HCT116 (cell line): ENCODE measurements at regions not wholly inside any gene's neighbourhood (a gene's known extent, or its start where the extent isn't known, plus 50 kb on each side); places are given as distances from the start of the nearest gene placed in this dataset.

ENCODE experiments used
- ATAC-seq: fragments of 200-7000 bp; cut with Tn5 transposase; 2 replicates; pipeline ENCODE4 v1.9.1; 2020; ENCODE audit warnings: mild to moderate bottlenecking, moderate library complexity
- BruUV-seq: library from RNA; stranded (reverse); fragments of 400-500 nt; replicated peaks from 2 replicates; lab custom pipeline; 2021; lab: Mats Ljungman, UMichigan
- CTCF ChIA-PET: fragments of 300-600 bp; sonication (Branson Sonifier 250); formaldehyde crosslinking; loops from one replicate; lab custom pipeline; 2021; ENCODE audit warnings: antibody characterized with exemption; lab: Charles Lee
- POLR2A ChIA-PET: fragments of 300-600, 350-600 bp; sonication (Branson Sonifier 250); formaldehyde crosslinking; loops from one replicate; lab custom pipeline; 2021; ENCODE audit warnings: antibody characterized with exemption; lab: Charles Lee
- RAD21 ChIA-PET, 2 experiments: fragments of 300-600 bp; sonication (Branson Sonifier 250); formaldehyde crosslinking; loops; one replicate each; lab custom pipeline; 2023; ENCODE audit warnings: low total read pairs in 2 of 2; ENCODE audit not compliant: uncharacterized antibody in 2 of 2, unreplicated experiment in 2 of 2, low non-redundant PET in 1 of 2; lab: Charles Lee
- DNase-seq: peaks from one replicate; pipeline ENCODE4 v3.0.0-alpha.2; 2010; ENCODE audit warnings: low read depth, low spot score
- H2AFZ ChIP-seq: fragments of 200-600 bp; shearing (Covaris generic), sonication (generic); 2 replicates; pipeline ENCODE4 v1.6.1; 2017; ENCODE audit warnings: low read depth, mixed run types, mixed read lengths, antibody characterized with exemption, low read length; ENCODE audit not compliant: poor library complexity, severe bottlenecking
- H3K27ac ChIP-seq: 2 replicates; pipeline ENCODE4 v1.5.1; 2012; ENCODE audit warnings: low read depth, low read length
- H3K27me3 ChIP-seq: fragments of 200-600 bp; sonication (generic); 2 replicates; pipeline ENCODE4 v1.6.1; 2016; ENCODE audit warnings: mixed run types, low read length, mixed read lengths; ENCODE audit not compliant: insufficient read depth
- H3K36me3 ChIP-seq, 2 experiments: fragments of 200-500 bp in 1 of 2; fragments of 200-600 bp in 1 of 2; sonication (Bioruptor generic) in 1 of 2; sonication (generic) in 1 of 2; 2 replicates each; pipeline versions ENCODE4 v1.5.1 to v1.6.1; 2014 to 2016; ENCODE audit warnings: low read length in 2 of 2, inconsistent platforms in 1 of 2, mixed read lengths in 1 of 2, mixed run types in 1 of 2; ENCODE audit not compliant: insufficient read depth in 2 of 2, control insufficient read depth in 1 of 2
- H3K4me1 ChIP-seq, 2 experiments: fragments of 200-600 bp in 1 of 2; sonication (generic) in 1 of 2; 2 replicates each; pipeline versions ENCODE4 v1.5.1 to v1.6.1; 2012 to 2017; ENCODE audit warnings: low read length in 2 of 2, inconsistent platforms in 1 of 2, mild to moderate bottlenecking in 1 of 2, mixed read lengths in 1 of 2, mixed run types in 1 of 2, moderate library complexity in 1 of 2; ENCODE audit not compliant: insufficient read depth in 2 of 2, control insufficient read depth in 1 of 2
- H3K4me2 ChIP-seq: fragments of 200-600 bp; sonication (generic); 2 replicates; pipeline ENCODE4 v1.6.1; 2017; ENCODE audit warnings: mixed run types, low read length, mixed read lengths
- H3K4me3 ChIP-seq, 2 experiments: fragments of 200-600 bp in 1 of 2; sonication (generic) in 1 of 2; replicated peaks in 1 of 2; 2 replicates each; pipeline ENCODE4 v1.5.1; 2011 to 2016; ENCODE audit warnings: low read length in 2 of 2, control low read depth in 1 of 2, low read depth in 1 of 2, mild to moderate bottlenecking in 1 of 2, mixed read lengths in 1 of 2, mixed run types in 1 of 2
- H3K79me2 ChIP-seq: fragments of 200-600 bp; sonication (generic); 2 replicates; pipeline ENCODE4 v1.6.1; 2017; ENCODE audit warnings: mild to moderate bottlenecking, mixed run types, low read length, moderate library complexity, mixed read lengths; ENCODE audit not compliant: insufficient read depth
- H3K9ac ChIP-seq: fragments of 200-600 bp; sonication (generic); 2 replicates; pipeline ENCODE4 v1.6.1; 2016; ENCODE audit warnings: low read length, mixed read lengths
- H3K9me2 ChIP-seq: fragments of 200-600 bp; sonication (generic), shearing (Covaris generic); 2 replicates; pipeline ENCODE4 v1.6.1; 2017; ENCODE audit warnings: mixed run types, mild to moderate bottlenecking, moderate library complexity; ENCODE audit not compliant: insufficient read depth
- H3K9me3 ChIP-seq, 2 experiments: fragments of 200-500 bp in 1 of 2; fragments of 200-600 bp in 1 of 2; sonication (Bioruptor generic) in 1 of 2; sonication (generic) in 1 of 2; 2 replicates each; pipeline ENCODE4 v1.6.1; 2014 to 2017; ENCODE audit warnings: low read length in 2 of 2, mixed read lengths in 2 of 2, inconsistent platforms in 1 of 2, low read depth in 1 of 2, mild to moderate bottlenecking in 1 of 2, mixed run types in 1 of 2, moderate library complexity in 1 of 2; ENCODE audit not compliant: control insufficient read depth in 1 of 2, insufficient read depth in 1 of 2
- H4K20me1 ChIP-seq: fragments of 200-600 bp; sonication (generic), shearing (Covaris generic); 2 replicates; pipeline ENCODE4 v1.6.1; 2017; ENCODE audit warnings: mixed run types, mild to moderate bottlenecking, moderate library complexity; ENCODE audit not compliant: insufficient read depth
- EGR1 ChIP-seq: IDR thresholded peaks from 2 replicates; pipeline ENCODE4 v1.6.1; 2012; ENCODE audit warnings: low read depth
- EZH2phosphoT487 ChIP-seq: fragments of 200-600 bp; IDR thresholded peaks from 2 replicates; pipeline ENCODE4 v1.6.1; 2018; ENCODE audit warnings: antibody characterized with exemption, borderline replicate concordance
- POLR2A ChIP-seq: IDR thresholded peaks from 2 replicates; pipeline ENCODE4 v1.7.0; 2011; ENCODE audit warnings: borderline replicate concordance; ENCODE audit not compliant: insufficient read depth, insufficient read length; ENCODE audit errors: extremely low read depth
- RAD21 ChIP-seq: IDR thresholded peaks from 2 replicates; pipeline ENCODE4 v1.6.1; 2012; ENCODE audit warnings: low read depth, mild to moderate bottlenecking
- REST ChIP-seq: IDR thresholded peaks from 2 replicates; pipeline ENCODE4 v1.6.1; 2012; ENCODE audit warnings: low read depth
- SIN3A ChIP-seq: IDR thresholded peaks from 2 replicates; pipeline ENCODE4 v1.6.1; 2012; ENCODE audit warnings: low read depth
- SRF ChIP-seq: IDR thresholded peaks from 2 replicates; pipeline ENCODE4 v1.6.1; 2012; ENCODE audit warnings: low read depth
- TCF7L2 ChIP-seq: IDR thresholded peaks from 2 replicates; pipeline ENCODE4 v1.7.0; 2011; ENCODE audit warnings: borderline replicate concordance, inconsistent platforms; ENCODE audit not compliant: insufficient read depth, insufficient read length; ENCODE audit errors: extremely low read depth
- YY1 ChIP-seq: IDR thresholded peaks from 2 replicates; pipeline ENCODE4 v1.6.1; 2011; ENCODE audit warnings: low read length, low read depth, moderate library complexity, mild to moderate bottlenecking; ENCODE audit not compliant: insufficient replicate concordance; ENCODE audit errors: extremely low read depth
- intact Hi-C: fragments of 100-400 bp; cut with micrococcal nuclease; formaldehyde crosslinking; loops from 2 replicates; pipeline ENCODE4 v1.10.0; 2022
- TF ChIP-seq, protein P1 (sequence below): IDR thresholded peaks from 2 replicates; pipeline ENCODE4 v1.6.1; 2012

DNA sequence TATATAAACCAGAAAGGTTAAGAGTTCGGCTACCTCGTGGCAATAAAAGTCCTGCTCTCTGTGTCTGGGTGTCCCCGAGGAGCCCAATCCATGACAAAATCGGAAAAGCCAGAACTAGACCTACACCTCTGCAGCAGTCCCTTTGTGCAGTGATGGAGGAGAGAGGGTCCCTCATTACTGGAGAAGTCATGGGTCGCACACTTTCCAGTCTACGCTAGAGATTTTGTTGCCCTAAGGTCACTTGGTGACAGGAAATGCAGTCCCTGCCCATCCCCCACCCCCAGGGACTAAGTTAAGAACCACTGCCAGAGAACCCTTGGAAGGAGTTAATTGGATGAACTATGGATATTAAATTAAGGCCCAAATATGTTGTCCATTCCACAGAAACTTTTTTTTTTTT, 104.4 kb upstream of the ATF7IP start:
- Histone ChIP-seq H3K9me2 (no peaks in the 10 kb centered on the region), H3K4me2 (peak overlapping the region; percentile 71), H2AFZ (peak overlapping the region; percentile 81), H3K9ac (peak overlapping the region; percentile 53), H3K79me2 (no peaks in the 10 kb centered on the region), H4K20me1 (no peaks in the 10 kb centered on the region), H3K27ac (peak overlapping the region; percentile 74), H3K9me3 (peaks cover 4 to 11% of the 10 kb centered on the region in 2 experiments; a peak in 1 of 4 replicates), H3K4me3 (0 out of 4 replicates have a peak overlapping the region, but pooled peaks of 1 of the 2 experiments have one; percentile 29), H3K27me3 (no peaks in the 10 kb centered on the region), H3K36me3 (no peaks in the 10 kb centered on the region; a peak in 1 of 4 replicates), H3K4me1 (peaks cover 43 to 57% of the 10 kb centered on the region in 2 experiments)
- ATAC-seq (no peak), DNase-seq (no peak)
- CTCF ChIA-PET = no interaction called here
- intact Hi-C loops = no loop called here
- TSS peak; percentile 69 for BruUV-seq
- RAD21 ChIA-PET = no interaction called here
- POLR2A ChIA-PET = no interaction called here
- no peak for TF ChIP-seq SIN3A
- TF ChIP-seq, protein P1, sequence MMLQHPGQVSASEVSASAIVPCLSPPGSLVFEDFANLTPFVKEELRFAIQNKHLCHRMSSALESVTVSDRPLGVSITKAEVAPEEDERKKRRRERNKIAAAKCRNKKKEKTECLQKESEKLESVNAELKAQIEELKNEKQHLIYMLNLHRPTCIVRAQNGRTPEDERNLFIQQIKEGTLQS = no peak
- TF ChIP-seq, all 23 proteins: peak for 0

- POLR2A ChIA-PET = no interaction called here
- peaks cover 35 to 50% of the 10 kb centered on the region in 2 experiments for H3K4me1 ChIP-seq
- H3K4me2 ChIP-seq = no peak overlapping the region
- peaks cover 4 to 11% of the 10 kb centered on the region in 2 experiments; a peak in 1 of 4 replicates for H3K9me3 ChIP-seq
- H3K36me3 ChIP-seq = no peaks in the 10 kb centered on the region; a peak in 1 of 4 replicates
- no peak overlapping the region for H3K27ac ChIP-seq
- no peak overlapping the region for H3K9ac ChIP-seq
- CTCF ChIA-PET = interaction anchor here (0.9 kb wide), 1 partner anchor 24 kb away, joined by 3 read pairs; no protein-coding TSS in a partner anchor
- RAD21 ChIA-PET = no interaction called here
- no peaks in the 10 kb centered on the region for H4K20me1 ChIP-seq
- H3K9me2 ChIP-seq = no peaks in the 10 kb centered on the region
- no TSS peak for BruUV-seq
- H3K4me3 ChIP-seq = no peak overlapping the region
- no peaks in the 10 kb centered on the region for H3K79me2 ChIP-seq
- intact Hi-C loops = no loop called here
- H3K27me3 ChIP-seq = no peaks in the 10 kb centered on the region
- ATAC-seq = no peak
- TF ChIP-seq, protein P1 = no peak
- TF ChIP-seq YY1 = no peak
- TF ChIP-seq SRF = no peak
- TF ChIP-seq TCF7L2 = no peak
- no peak for TF ChIP-seq REST
- TF ChIP-seq EZH2phosphoT487 = no peak
- no peak for TF ChIP-seq EGR1
- TF ChIP-seq POLR2A = no peak
- TF ChIP-seq RAD21 = no peak
- no peak for DNase-seq
- peak overlapping the region; percentile 29 for H2AFZ ChIP-seq
Measured at GRCh38 chr12:14261861-14262260, 103.6 kb upstream of the ATF7IP start.
